ENCODE measurements at regions not wholly inside any gene's neighbourhood (a gene's known extent, or its start where the extent isn't known, plus 50 kb on each side); places are given as distances from the start of the nearest gene placed in this dataset.
A peak's percentile ranks its signal among the peaks of the same experiment; 100 is the strongest.

- ATAC-seq (no peak), DNase-seq (no peak)
- no peaks in the 10 kb centered on the region for H3K9me3 ChIP-seq
- TF ChIP-seq CTCF (IDR thresholded peaks at IDR 0.05) = no peak
- H3K36me3 ChIP-seq (ENCODE audit: low read depth) = no peaks in the 10 kb centered on the region
- no peak overlapping the region for H3K4me3 ChIP-seq
- intact Hi-C loops (cut with DNase I, micrococcal nuclease) = no loop called here
- H3K4me1 ChIP-seq (ENCODE audit: low read depth) = no peaks in the 10 kb centered on the region
Observed at GRCh38 chr2:208653383-208653782, 246.8 kb downstream of the PTH2R start.

GRCh38 chr2:208654056-208654455 is 247.5 kb downstream of the PTH2R start:
- Histone ChIP-seq H3K9me3 (no peaks in the 10 kb centered on the region), H3K4me3 (no peak overlapping the region), H3K4me1 (ENCODE audit: low read depth) (no peaks in the 10 kb centered on the region), H3K36me3 (ENCODE audit: low read depth) (no peaks in the 10 kb centered on the region)
- intact Hi-C loops (cut with DNase I, micrococcal nuclease) = no loop called here
- ATAC-seq (no peak), DNase-seq (no peak)
- no peak for TF ChIP-seq CTCF (IDR thresholded peaks at IDR 0.05)

GRCh38 chr2:208657468-208657867 is 250.9 kb downstream of the PTH2R start:
- ATAC-seq (peak; percentile 58), DNase-seq (peak in 1 of 3 donors; percentile 30)
- TF ChIP-seq CTCF (IDR thresholded peaks at IDR 0.05) = no peak
- H3K36me3 ChIP-seq (ENCODE audit: low read depth) = no peaks in the 10 kb centered on the region
- H3K4me3 ChIP-seq = no peak overlapping the region
- H3K4me1 ChIP-seq (ENCODE audit: low read depth) = no peaks in the 10 kb centered on the region
- intact Hi-C loops (cut with DNase I, micrococcal nuclease) = no loop called here
- peaks cover 2% of the 10 kb centered on the region for H3K9me3 ChIP-seq

- H3K4me1 ChIP-seq (ENCODE audit: low read depth) = no peaks in the 10 kb centered on the region
- no peak overlapping the region for H3K4me3 ChIP-seq
- no peak for TF ChIP-seq CTCF (IDR thresholded peaks at IDR 0.05)
- intact Hi-C loops (cut with DNase I, micrococcal nuclease) = no loop called here
- no peaks in the 10 kb centered on the region for H3K9me3 ChIP-seq
- no peak for DNase-seq
- no peak for ATAC-seq
- H3K36me3 ChIP-seq (ENCODE audit: low read depth) = no peaks in the 10 kb centered on the region
Observed at GRCh38 chr2:208669394-208669793, 262.8 kb downstream of the PTH2R start.

GRCh38 chr2:208671284-208671683 is 264.7 kb downstream of the PTH2R start:
- Histone ChIP-seq H3K4me1 (ENCODE audit: low read depth) (no peaks in the 10 kb centered on the region), H3K9me3 (no peaks in the 10 kb centered on the region), H3K4me3 (no peak overlapping the region), H3K36me3 (ENCODE audit: low read depth) (no peaks in the 10 kb centered on the region)
- intact Hi-C loops (cut with DNase I, micrococcal nuclease) = no loop called here
- DNase-seq (no peak), ATAC-seq (no peak)
- no peak for TF ChIP-seq CTCF (IDR thresholded peaks at IDR 0.05)
